Anterior cingulate cortex (tissue), 58 donors: ENCODE measurements at regions not wholly inside any gene's neighbourhood (a gene's known extent, or its start where the extent isn't known, plus 50 kb on each side); places are given as distances from the start of the nearest gene placed in this dataset.
"Not testable (repeated sequence)": the region's sequence is repeated elsewhere in the genome, so short reads cannot be mapped to it uniquely, and the experiment has no call there.

Source experiments
- DNase-seq, 58 donors: peaks; one replicate each; lab custom pipeline; 2025; lab: John Stamatoyannopoulos, UW

- DNase-seq: no peak
These were observed 535.1 kb upstream of the CHORDC1 start for GRCh38 chr11:90757849-90758494.

GRCh38 chr11:90756617-90757016, 533.8 kb upstream of the CHORDC1 start:
- no peak for DNase-seq

GRCh38 chr11:90753546-90753945, 530.7 kb upstream of the CHORDC1 start:
- no peak for DNase-seq

- no peak for DNase-seq
These were observed 524.2 kb upstream of the CHORDC1 start for GRCh38 chr11:90747057-90747456.

- no peak for DNase-seq
These were observed 521.3 kb upstream of the CHORDC1 start for GRCh38 chr11:90744169-90744568.

GRCh38 chr11:90738799-90739198, 516.0 kb upstream of the CHORDC1 start:
- no peak for DNase-seq

- no peak for DNase-seq
These were observed 514.7 kb upstream of the CHORDC1 start for GRCh38 chr11:90737444-90738050.

- DNase-seq: no peak
These were observed 509.6 kb upstream of the CHORDC1 start for GRCh38 chr11:90732486-90732885.

- no peak for DNase-seq
These were observed 500.6 kb upstream of the CHORDC1 start for GRCh38 chr11:90723475-90723874.

GRCh38 chr11:90722552-90723190, 499.8 kb upstream of the CHORDC1 start:
- DNase-seq: no peak

- DNase-seq: no peak
These were observed 494.7 kb upstream of the CHORDC1 start for GRCh38 chr11:90717522-90717921.

- DNase-seq: no peak
These were observed 482.8 kb upstream of the CHORDC1 start for GRCh38 chr11:90705661-90706060.

GRCh38 chr11:90704510-90704909, 481.7 kb upstream of the CHORDC1 start:
- DNase-seq: no peak

- DNase-seq: no peak
These were observed 478.9 kb upstream of the CHORDC1 start for GRCh38 chr11:90701716-90702115.

- no peak for DNase-seq
These were observed 478.1 kb upstream of the CHORDC1 start for GRCh38 chr11:90700789-90701439.

GRCh38 chr11:90699791-90700400, 477.0 kb upstream of the CHORDC1 start:
- peak in 1 of 58 donors; percentile 1 for DNase-seq

- DNase-seq: no peak
These were observed 475.4 kb upstream of the CHORDC1 start for GRCh38 chr11:90698238-90698637.

- not testable (repeated sequence) for DNase-seq
These were observed 452.6 kb upstream of the CHORDC1 start for GRCh38 chr11:90675496-90675895.

- no peak for DNase-seq
These were observed 446.2 kb upstream of the CHORDC1 start for GRCh38 chr11:90669094-90669493.

- no peak for DNase-seq
These were observed 445.7 kb upstream of the CHORDC1 start for GRCh38 chr11:90668502-90668901.

GRCh38 chr11:90661233-90661632, 438.4 kb upstream of the CHORDC1 start:
- no peak for DNase-seq
